ENCODE measurements at regions not wholly inside any gene's neighbourhood (a gene's known extent, or its start where the extent isn't known, plus 50 kb on each side); places are given as distances from the start of the nearest gene placed in this dataset.

DNA sequence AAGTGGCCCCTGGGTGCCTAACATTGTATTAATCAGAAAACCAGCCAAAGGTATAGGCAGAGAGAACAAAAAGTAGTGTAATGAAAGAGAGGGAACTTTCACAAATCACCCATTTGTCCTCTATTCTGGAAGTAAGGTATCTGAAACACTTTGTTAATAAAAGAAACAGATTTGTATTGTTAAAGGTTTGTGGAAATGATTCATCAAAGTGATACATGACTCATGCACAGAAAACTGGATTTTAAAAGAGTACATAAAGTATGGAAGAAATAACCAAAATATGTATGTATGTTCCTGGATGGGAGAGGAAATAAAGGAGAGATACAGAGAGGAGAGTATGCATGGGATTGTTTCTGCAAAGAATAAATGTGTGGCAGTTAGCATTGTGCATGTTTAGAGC lies 126.8 kb downstream of the RGS21 start:
- ATAC-seq = no peak
- no peak for DNase-seq (ENCODE audit: low spot score)
- Mint-ChIP-seq H3K36me3 (no peaks in the 10 kb centered on the region), H3K9me3 (no peaks in the 10 kb centered on the region), H3K4me3 (no peak overlapping the region), H3K27me3 (ENCODE audit: low read depth) (no peaks in the 10 kb centered on the region), H3K4me1 (peaks cover 19% of the 10 kb centered on the region), H3K27ac (no peak overlapping the region)
- POLR2A ChIA-PET = no interaction called here
- CTCF ChIA-PET = no interaction called here
- TF ChIP-seq KAT7 (CRISPR knock-in tag; IDR thresholded peaks at IDR 0.05; ENCODE audit: borderline replicate concordance) (no peak), NFATC4 (CRISPR knock-in tag; IDR thresholded peaks at IDR 0.05) (no peak), RELA (CRISPR knock-in tag; IDR thresholded peaks at IDR 0.05; ENCODE audit: borderline replicate concordance) (no peak), JAZF1 (CRISPR knock-in tag; IDR thresholded peaks at IDR 0.05) (no peak), STAT6 (CRISPR knock-in tag; conservative IDR thresholded peaks at IDR 0.05; ENCODE audit: low read depth) (no peak), ZNF232 (CRISPR knock-in tag; IDR thresholded peaks at IDR 0.05) (no peak), MYBL2 (CRISPR knock-in tag; IDR thresholded peaks at IDR 0.05) (no peak), SP1 (CRISPR knock-in tag; conservative IDR thresholded peaks at IDR 0.05) (no peak), ATF2 (CRISPR knock-in tag; IDR thresholded peaks at IDR 0.05; ENCODE audit: borderline replicate concordance, low read depth) (no peak), CREM (CRISPR knock-in tag; IDR thresholded peaks at IDR 0.05) (no peak), MAX (CRISPR knock-in tag; IDR thresholded peaks at IDR 0.05) (no peak), HMGA2 (CRISPR knock-in tag; IDR thresholded peaks at IDR 0.05) (no peak), ZNF425 (CRISPR knock-in tag; conservative IDR thresholded peaks at IDR 0.05) (no peak)
- TF ChIP-seq, protein P1, sequence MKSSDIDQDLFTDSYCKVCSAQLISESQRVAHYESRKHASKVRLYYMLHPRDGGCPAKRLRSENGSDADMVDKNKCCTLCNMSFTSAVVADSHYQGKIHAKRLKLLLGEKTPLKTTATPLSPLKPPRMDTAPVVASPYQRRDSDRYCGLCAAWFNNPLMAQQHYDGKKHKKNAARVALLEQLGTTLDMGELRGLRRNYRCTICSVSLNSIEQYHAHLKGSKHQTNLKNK (CRISPR knock-in tag; IDR thresholded peaks at IDR 0.05) = no peak

GRCh38 chr1:192445241-192445640 lies 128.4 kb downstream of the RGS21 start:
- Mint-ChIP-seq H3K4me3 (no peak overlapping the region), H3K4me1 (peaks cover 15% of the 10 kb centered on the region), H3K36me3 (no peaks in the 10 kb centered on the region), H3K9me3 (no peaks in the 10 kb centered on the region), H3K27ac (no peak overlapping the region), H3K27me3 (ENCODE audit: low read depth) (no peaks in the 10 kb centered on the region)
- ChIA-PET POLR2A (no interaction called here), CTCF (no interaction called here)
- ATAC-seq (no peak; the same call in 1 of the 2 replicates), DNase-seq (ENCODE audit: low spot score) (no peak)
- TF ChIP-seq ZNF396 (CRISPR knock-in tag; IDR thresholded peaks at IDR 0.05; ENCODE audit: borderline replicate concordance) (no peak), NFE2L1 (CRISPR knock-in tag; IDR thresholded peaks at IDR 0.05) (no peak), ZNF138 (CRISPR knock-in tag; conservative IDR thresholded peaks at IDR 0.05) (no peak), PRRX2 (CRISPR knock-in tag; IDR thresholded peaks at IDR 0.05) (no peak), GABPB1 (CRISPR knock-in tag; IDR thresholded peaks at IDR 0.05) (no peak), FOXP1 (CRISPR knock-in tag; IDR thresholded peaks at IDR 0.05; ENCODE audit: borderline replicate concordance) (no peak), TP53 (CRISPR knock-in tag; IDR thresholded peaks at IDR 0.05) (no peak), SOX15 (CRISPR knock-in tag; IDR thresholded peaks at IDR 0.05) (no peak), ZNF425 (CRISPR knock-in tag; conservative IDR thresholded peaks at IDR 0.05) (no peak), E2F5 (CRISPR knock-in tag; IDR thresholded peaks at IDR 0.05) (no peak), ZNF219 (CRISPR knock-in tag; IDR thresholded peaks at IDR 0.05; ENCODE audit: borderline replicate concordance) (no peak), TCF7 (CRISPR knock-in tag; IDR thresholded peaks at IDR 0.05; ENCODE audit: low read depth) (no peak)
- TF ChIP-seq, protein P2, sequence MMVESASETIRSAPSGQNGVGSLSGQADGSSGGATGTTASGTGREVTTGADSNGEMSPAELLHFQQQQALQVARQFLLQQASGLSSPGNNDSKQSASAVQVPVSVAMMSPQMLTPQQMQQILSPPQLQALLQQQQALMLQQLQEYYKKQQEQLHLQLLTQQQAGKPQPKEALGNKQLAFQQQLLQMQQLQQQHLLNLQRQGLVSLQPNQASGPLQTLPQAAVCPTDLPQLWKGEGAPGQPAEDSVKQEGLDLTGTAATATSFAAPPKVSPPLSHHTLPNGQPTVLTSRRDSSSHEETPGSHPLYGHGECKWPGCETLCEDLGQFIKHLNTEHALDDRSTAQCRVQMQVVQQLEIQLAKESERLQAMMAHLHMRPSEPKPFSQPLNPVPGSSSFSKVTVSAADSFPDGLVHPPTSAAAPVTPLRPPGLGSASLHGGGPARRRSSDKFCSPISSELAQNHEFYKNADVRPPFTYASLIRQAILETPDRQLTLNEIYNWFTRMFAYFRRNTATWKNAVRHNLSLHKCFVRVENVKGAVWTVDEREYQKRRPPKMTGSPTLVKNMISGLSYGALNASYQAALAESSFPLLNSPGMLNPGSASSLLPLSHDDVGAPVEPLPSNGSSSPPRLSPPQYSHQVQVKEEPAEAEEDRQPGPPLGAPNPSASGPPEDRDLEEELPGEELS (CRISPR knock-in tag; IDR thresholded peaks at IDR 0.05) = no peak

All from WTC11 (cell line).